ENCODE measurements at regions not wholly inside any gene's neighbourhood (a gene's known extent, or its start where the extent isn't known, plus 50 kb on each side); places are given as distances from the start of the nearest gene placed in this dataset.

GRCh38 chr15:96505014-96505413, 174.5 kb downstream of the NR2F2 start:
- no peak for TF ChIP-seq MAX (IDR thresholded peaks at IDR 0.05)
- no peak for TF ChIP-seq FOXM1 (IDR thresholded peaks at IDR 0.05; ENCODE audit: borderline replicate concordance, low read depth)
- no peak for TF ChIP-seq TAF1 (IDR thresholded peaks at IDR 0.05; ENCODE audit: low read depth)
- no peak for TF ChIP-seq USF1 (IDR thresholded peaks at IDR 0.05)
- TF ChIP-seq EGR1 (IDR thresholded peaks at IDR 0.05): no peak

GRCh38 chr15:96514607-96515285, 184.2 kb downstream of the NR2F2 start:
- TF ChIP-seq TAF1 (IDR thresholded peaks at IDR 0.05; ENCODE audit: low read depth): no peak
- no peak for TF ChIP-seq TEAD4 (IDR thresholded peaks at IDR 0.05)
- no peak for TF ChIP-seq USF1 (IDR thresholded peaks at IDR 0.05)
- TF ChIP-seq NFIC (IDR thresholded peaks at IDR 0.05): no peak
- TF ChIP-seq EP300 (IDR thresholded peaks at IDR 0.05; ENCODE audit: borderline replicate concordance): no peak
- TF ChIP-seq TCF12 (IDR thresholded peaks at IDR 0.05; ENCODE audit: low read depth): no peak
- no peak for TF ChIP-seq REST (IDR thresholded peaks at IDR 0.05; ENCODE audit: low read depth)
- no peak for TF ChIP-seq CREB1 (IDR thresholded peaks at IDR 0.05; ENCODE audit: low read depth)
- TF ChIP-seq EGR1 (IDR thresholded peaks at IDR 0.05): no peak

- TF ChIP-seq TAF1 (IDR thresholded peaks at IDR 0.05; ENCODE audit: low read depth): no peak
- no peak for TF ChIP-seq TEAD4 (IDR thresholded peaks at IDR 0.05)
- no peak for TF ChIP-seq ZBTB7A (IDR thresholded peaks at IDR 0.05; ENCODE audit: low read depth)
- no peak for TF ChIP-seq NFIC (IDR thresholded peaks at IDR 0.05)
- TF ChIP-seq YY1 (IDR thresholded peaks at IDR 0.05; ENCODE audit: low read depth): no peak
- no peak for TF ChIP-seq CREB1 (IDR thresholded peaks at IDR 0.05; ENCODE audit: low read depth)
- no peak for TF ChIP-seq USF1 (IDR thresholded peaks at IDR 0.05)
- TF ChIP-seq TCF12 (IDR thresholded peaks at IDR 0.05; ENCODE audit: low read depth): no peak
- TF ChIP-seq FOXM1 (IDR thresholded peaks at IDR 0.05; ENCODE audit: borderline replicate concordance, low read depth): no peak
- TF ChIP-seq EP300 (IDR thresholded peaks at IDR 0.05; ENCODE audit: borderline replicate concordance): no peak
- TF ChIP-seq RAD21 (IDR thresholded peaks at IDR 0.05; ENCODE audit: low read depth): no peak
- TF ChIP-seq MAX (IDR thresholded peaks at IDR 0.05): no peak
- no peak for TF ChIP-seq EGR1 (IDR thresholded peaks at IDR 0.05)
- TF ChIP-seq REST (IDR thresholded peaks at IDR 0.05; ENCODE audit: low read depth): no peak
- TF ChIP-seq CEBPB (IDR thresholded peaks at IDR 0.05): no peak
These were observed 184.9 kb downstream of the NR2F2 start for GRCh38 chr15:96515371-96515770.

- TF ChIP-seq TAF1 (IDR thresholded peaks at IDR 0.05; ENCODE audit: low read depth) (no peak), TEAD4 (IDR thresholded peaks at IDR 0.05) (no peak), REST (IDR thresholded peaks at IDR 0.05; ENCODE audit: low read depth) (no peak), NFIC (IDR thresholded peaks at IDR 0.05) (no peak), ZBTB7A (IDR thresholded peaks at IDR 0.05; ENCODE audit: low read depth) (no peak), MAX (IDR thresholded peaks at IDR 0.05) (no peak), TCF12 (IDR thresholded peaks at IDR 0.05; ENCODE audit: low read depth) (no peak), RAD21 (IDR thresholded peaks at IDR 0.05; ENCODE audit: low read depth) (no peak), EP300 (IDR thresholded peaks at IDR 0.05; ENCODE audit: borderline replicate concordance) (no peak), CEBPB (IDR thresholded peaks at IDR 0.05) (no peak), YY1 (IDR thresholded peaks at IDR 0.05; ENCODE audit: low read depth) (no peak), USF1 (IDR thresholded peaks at IDR 0.05) (no peak), EGR1 (IDR thresholded peaks at IDR 0.05) (no peak), CREB1 (IDR thresholded peaks at IDR 0.05; ENCODE audit: low read depth) (no peak), FOXM1 (IDR thresholded peaks at IDR 0.05; ENCODE audit: borderline replicate concordance, low read depth) (no peak)
These were observed 190.9 kb downstream of the NR2F2 start for GRCh38 chr15:96521386-96521785.
